Ascending aorta (tissue), 2 donors: ENCODE measurements at regions not wholly inside any gene's neighbourhood (a gene's known extent, or its start where the extent isn't known, plus 50 kb on each side); places are given as distances from the start of the nearest gene placed in this dataset.
A peak's percentile ranks its signal among the peaks of the same experiment; 100 is the strongest.
"Not testable (repeated sequence)": the region's sequence is repeated elsewhere in the genome, so short reads cannot be mapped to it uniquely, and the experiment has no call there.

ENCODE experiments used
- DNase-seq, 2 donors: peaks; one replicate each; pipeline ENCODE4 v3.0.0-alpha.2; 2019; ENCODE audit warnings: low spot score in 2 of 2
- H3K27ac ChIP-seq, 2 donors: fragments of 200-600 bp; sonication (generic); one replicate each; pipeline ENCODE4 v1.5.1; 2016 to 2017; ENCODE audit warnings: mild to moderate bottlenecking in 1 of 2
- H3K27me3 ChIP-seq: fragments of 200-600 bp; sonication (generic); one replicate; pipeline ENCODE4 v1.5.1; 2017
- H3K36me3 ChIP-seq, 2 donors: fragments of 200-600 bp; sonication (generic); one replicate each; pipeline ENCODE4 v1.5.1; 2016
- H3K4me1 ChIP-seq, 2 donors: fragments of 200-600 bp; sonication (generic); one replicate each; pipeline ENCODE4 v1.5.1; 2016 to 2017; ENCODE audit warnings: mild to moderate bottlenecking in 1 of 2
- H3K4me3 ChIP-seq, 2 donors: fragments of 200-600 bp; sonication (generic); one replicate each; pipeline ENCODE4 v1.5.1; 2016 to 2017; ENCODE audit warnings: mild to moderate bottlenecking in 1 of 2
- H3K9me3 ChIP-seq, 2 donors: fragments of 200-600 bp; sonication (generic); one replicate each; pipeline ENCODE4 v1.5.1; 2016
- CTCF ChIP-seq, 3 experiments: fragments of 200-600 bp in 2 of 3; fragments of 450-650 bp in 1 of 3; sonication (generic) in 2 of 3; IDR thresholded peaks; one replicate each; pipeline ENCODE4 v1.5.1; 2016 to 2019; ENCODE audit warnings: antibody characterized with exemption in 3 of 3, mild to moderate bottlenecking in 1 of 3, moderate library complexity in 1 of 3
- intact Hi-C: fragments of 100-400 bp; cut with DNase I; formaldehyde crosslinking; loops from one replicate; pipeline ENCODE4 v1.15.1; 2023

DNA sequence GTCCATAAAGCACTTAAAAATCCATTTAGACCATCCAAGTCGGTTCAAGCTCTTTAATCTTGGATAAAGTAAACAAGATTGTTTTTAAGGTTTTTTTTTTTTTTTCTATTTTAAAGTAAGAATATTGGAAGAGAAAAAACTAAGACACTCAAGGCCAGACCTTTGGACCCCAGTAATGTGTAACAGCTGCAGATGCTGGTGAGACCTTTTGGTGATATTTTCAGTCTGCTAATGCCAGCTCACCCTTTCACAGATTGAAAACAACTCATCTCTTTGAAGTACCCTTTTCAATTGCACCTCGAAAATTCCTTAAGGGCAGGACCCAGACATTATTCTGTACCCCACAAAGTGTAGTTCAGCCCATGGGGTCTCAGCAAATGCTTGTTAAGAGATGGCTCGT is 260.7 kb upstream of the CTNNB1 start:
- no peak for DNase-seq
- intact Hi-C loops, result loop anchor here (5.0 kb wide), 1 partner anchor 61 kb away; no protein-coding TSS in a partner anchor
- Histone ChIP-seq H3K27me3 (no peaks in the 10 kb centered on the region), H3K4me1 (peaks cover 0 to 13% of the 10 kb centered on the region in 2 donors), H3K36me3 (no peaks in the 10 kb centered on the region), H3K27ac (peak overlapping the region; percentile 55 to 60), H3K4me3 (no peak overlapping the region), H3K9me3 (no peaks in the 10 kb centered on the region)
- TF ChIP-seq CTCF (IDR thresholded peaks at IDR 0.05), result no peak

- Histone ChIP-seq H3K4me1 (peaks cover 0 to 13% of the 10 kb centered on the region in 2 donors), H3K9me3 (no peaks in the 10 kb centered on the region), H3K36me3 (no peaks in the 10 kb centered on the region), H3K27me3 (no peaks in the 10 kb centered on the region), H3K27ac (peak overlapping the region; percentile 55 to 60), H3K4me3 (no peak overlapping the region)
- DNase-seq, result no peak
- no peak for TF ChIP-seq CTCF (IDR thresholded peaks at IDR 0.05)
- intact Hi-C loops, result loop anchor here (1.0 to 5.0 kb wide), 2 partner anchors 32 to 62 kb away; no protein-coding TSS in a partner anchor
Observed at GRCh38 chr3:40939030-40939740, 260.1 kb upstream of the CTNNB1 start.

DNA sequence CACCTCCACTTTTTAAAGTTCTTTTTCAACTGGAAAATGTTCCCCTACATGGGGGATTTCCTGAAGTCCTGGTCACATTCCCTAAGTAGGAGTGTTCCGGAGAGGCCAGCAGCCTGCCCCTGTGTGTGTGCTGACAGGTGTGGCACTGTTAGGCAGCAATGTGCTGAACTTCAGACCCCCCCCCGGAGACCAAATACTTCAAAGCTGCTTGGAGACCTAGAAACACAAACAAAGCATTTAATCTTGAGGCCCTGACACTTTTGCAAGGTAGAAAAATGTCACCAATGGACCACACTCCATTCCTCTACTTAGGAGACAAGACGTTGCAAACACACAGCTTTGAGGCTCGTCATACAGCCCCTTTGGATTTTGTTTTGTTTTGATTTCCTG is 259.6 kb upstream of the CTNNB1 start:
- TF ChIP-seq CTCF (IDR thresholded peaks at IDR 0.05), result no peak

GRCh38 chr3:40940651-40941050 is 258.7 kb upstream of the CTNNB1 start:
- no peaks in the 10 kb centered on the region for H3K36me3 ChIP-seq
- TF ChIP-seq CTCF (IDR thresholded peaks at IDR 0.05), result no peak

More for the DNA sequence above, 259.6 kb upstream of the CTNNB1 start:
- H3K4me1 ChIP-seq, result peaks cover 0 to 13% of the 10 kb centered on the region in 2 donors
- no peak for DNase-seq
- no peaks in the 10 kb centered on the region for H3K36me3 ChIP-seq
- H3K9me3 ChIP-seq, result no peaks in the 10 kb centered on the region
- H3K27me3 ChIP-seq, result no peaks in the 10 kb centered on the region
- intact Hi-C loops, result loop anchor here (1.0 to 5.0 kb wide), 2 partner anchors 32 to 62 kb away; no protein-coding TSS in a partner anchor
- peak overlapping the region; percentile 55 to 60 for H3K27ac ChIP-seq
- H3K4me3 ChIP-seq, result no peak overlapping the region

DNA sequence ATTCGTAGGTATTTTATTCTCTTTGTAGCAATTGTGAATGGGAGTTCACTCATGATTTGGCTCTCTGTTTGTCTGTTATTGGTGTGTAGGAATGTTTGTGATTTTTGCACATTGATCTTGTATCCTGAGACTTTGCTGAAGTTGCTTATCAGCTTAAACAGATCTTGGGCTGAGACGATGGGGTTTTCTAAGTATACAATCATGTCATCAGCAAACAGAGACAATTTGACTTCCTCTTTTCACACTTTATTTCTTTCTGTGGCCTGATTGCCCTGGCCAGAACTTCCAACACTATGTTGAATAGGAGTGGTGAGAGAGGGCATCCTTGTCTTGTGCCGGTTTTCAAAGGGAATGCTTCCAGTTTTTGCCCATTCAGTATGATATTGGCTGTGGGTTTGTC is 252.3 kb upstream of the CTNNB1 start:
- H3K27me3 ChIP-seq, intact Hi-C loops, H3K4me1 ChIP-seq, H3K9me3 ChIP-seq, H3K36me3 ChIP-seq, H3K27ac ChIP-seq, H3K4me3 ChIP-seq, DNase-seq: not testable (repeated sequence)

More at GRCh38 chr3:40940651-40941050, 258.7 kb upstream of the CTNNB1 start:
- H3K27ac ChIP-seq, result no peak overlapping the region
- H3K9me3 ChIP-seq, result no peaks in the 10 kb centered on the region
- DNase-seq, result no peak
- intact Hi-C loops, result no loop called here
- no peak overlapping the region for H3K4me3 ChIP-seq
- peaks cover 0 to 13% of the 10 kb centered on the region in 2 donors for H3K4me1 ChIP-seq
- H3K27me3 ChIP-seq, result no peaks in the 10 kb centered on the region

- DNase-seq, H3K36me3 ChIP-seq, H3K4me3 ChIP-seq, intact Hi-C loops, H3K9me3 ChIP-seq, H3K27me3 ChIP-seq, H3K4me1 ChIP-seq, H3K27ac ChIP-seq: not testable (repeated sequence)
Observed at GRCh38 chr3:40949347-40949746, 250.0 kb upstream of the CTNNB1 start.
